ENCODE measurements at regions not wholly inside any gene's neighbourhood (a gene's known extent, or its start where the extent isn't known, plus 50 kb on each side); places are given as distances from the start of the nearest gene placed in this dataset.

DNA sequence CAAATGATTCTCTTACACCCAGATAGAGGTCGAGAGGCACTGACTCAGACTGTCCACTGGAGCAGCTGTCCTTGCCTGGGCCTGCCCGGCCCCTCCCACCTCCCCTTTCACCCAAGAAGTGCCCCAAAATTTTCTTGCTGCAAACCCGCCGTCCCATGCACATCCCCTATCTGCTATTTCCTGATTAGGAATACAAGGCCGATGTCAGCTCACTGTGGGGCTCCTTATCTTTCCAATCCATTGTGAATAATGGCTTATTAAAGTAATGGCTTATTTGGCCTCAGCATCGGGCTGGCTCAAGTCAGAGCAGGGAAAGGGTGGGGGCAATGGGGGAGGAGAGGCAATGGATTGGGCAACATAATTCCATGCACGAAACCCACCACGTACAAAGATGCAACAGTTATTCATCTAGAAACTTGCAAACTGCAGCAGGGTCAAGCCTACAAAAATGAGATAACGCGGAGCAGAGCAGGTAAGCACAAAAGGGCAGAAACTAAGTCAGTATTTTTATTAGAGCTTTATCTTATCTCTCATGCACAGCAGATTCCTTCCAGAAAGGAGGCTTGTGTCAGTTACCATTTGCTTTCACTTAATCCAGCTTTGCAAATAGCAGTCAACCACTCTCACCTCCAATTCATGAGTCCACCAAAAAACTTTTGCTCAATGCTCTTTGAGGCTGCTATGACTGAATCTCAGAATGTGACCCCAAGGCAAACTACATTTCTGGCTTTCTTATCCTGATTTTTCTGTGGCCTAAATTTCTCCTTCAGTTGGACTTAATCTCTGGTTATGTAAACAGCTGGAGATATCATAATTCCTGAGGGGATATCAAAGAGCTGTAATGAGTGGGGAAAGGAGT lies 138.2 kb upstream of the OSMR start:
- no peak overlapping the region for H3K27ac ChIP-seq
- intact Hi-C loops (cut with DNase I; ENCODE audit: low total_unique reads) = no loop called here
- no peak for DNase-seq
- H3K4me3 ChIP-seq = no peak overlapping the region
- TF ChIP-seq, protein P1, sequence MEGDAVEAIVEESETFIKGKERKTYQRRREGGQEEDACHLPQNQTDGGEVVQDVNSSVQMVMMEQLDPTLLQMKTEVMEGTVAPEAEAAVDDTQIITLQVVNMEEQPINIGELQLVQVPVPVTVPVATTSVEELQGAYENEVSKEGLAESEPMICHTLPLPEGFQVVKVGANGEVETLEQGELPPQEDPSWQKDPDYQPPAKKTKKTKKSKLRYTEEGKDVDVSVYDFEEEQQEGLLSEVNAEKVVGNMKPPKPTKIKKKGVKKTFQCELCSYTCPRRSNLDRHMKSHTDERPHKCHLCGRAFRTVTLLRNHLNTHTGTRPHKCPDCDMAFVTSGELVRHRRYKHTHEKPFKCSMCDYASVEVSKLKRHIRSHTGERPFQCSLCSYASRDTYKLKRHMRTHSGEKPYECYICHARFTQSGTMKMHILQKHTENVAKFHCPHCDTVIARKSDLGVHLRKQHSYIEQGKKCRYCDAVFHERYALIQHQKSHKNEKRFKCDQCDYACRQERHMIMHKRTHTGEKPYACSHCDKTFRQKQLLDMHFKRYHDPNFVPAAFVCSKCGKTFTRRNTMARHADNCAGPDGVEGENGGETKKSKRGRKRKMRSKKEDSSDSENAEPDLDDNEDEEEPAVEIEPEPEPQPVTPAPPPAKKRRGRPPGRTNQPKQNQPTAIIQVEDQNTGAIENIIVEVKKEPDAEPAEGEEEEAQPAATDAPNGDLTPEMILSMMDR (IDR thresholded peaks at IDR 0.05) = no peak
- H3K36me3 ChIP-seq = no peaks in the 10 kb centered on the region
- no peaks in the 10 kb centered on the region for H3K27me3 ChIP-seq
- no peaks in the 10 kb centered on the region for H3K4me1 ChIP-seq
- H3K9me3 ChIP-seq = no peaks in the 10 kb centered on the region

DNA sequence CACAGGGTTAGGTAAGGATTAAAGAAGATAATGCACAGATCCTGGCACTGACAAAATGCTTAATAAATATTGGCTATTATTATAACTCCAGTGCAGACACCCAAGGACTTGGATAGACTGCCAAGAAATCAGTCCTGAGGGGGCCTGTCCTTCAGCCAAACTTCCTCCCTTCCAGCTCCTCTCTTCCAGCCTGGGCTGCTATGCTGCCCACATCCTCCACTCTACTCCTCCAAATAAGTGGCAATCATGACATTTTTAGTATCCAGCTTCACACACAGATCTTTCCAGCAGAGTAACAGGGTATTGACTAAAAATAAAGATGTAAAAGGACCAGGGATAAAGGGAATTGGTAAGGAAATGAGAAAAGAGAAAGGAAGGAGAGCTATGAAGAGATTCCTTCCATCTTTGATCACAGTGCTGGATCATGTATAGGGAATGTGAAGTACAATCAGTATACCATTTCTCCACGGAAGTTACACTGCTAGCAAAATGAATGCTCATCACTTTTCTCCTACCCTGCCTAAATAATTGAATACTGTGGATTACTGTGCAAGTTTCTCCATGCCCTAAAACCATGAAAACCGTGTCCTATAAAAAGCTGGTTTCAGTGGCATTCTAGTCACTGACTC lies 136.0 kb upstream of the OSMR start:
- Histone ChIP-seq H3K4me3 (no peak overlapping the region), H3K9me3 (no peaks in the 10 kb centered on the region), H3K27ac (no peak overlapping the region), H3K36me3 (no peaks in the 10 kb centered on the region), H3K4me1 (no peaks in the 10 kb centered on the region), H3K27me3 (no peaks in the 10 kb centered on the region)
- TF ChIP-seq, protein P1 (IDR thresholded peaks at IDR 0.05) = no peak
- DNase-seq = no peak
- intact Hi-C loops (cut with DNase I; ENCODE audit: low total_unique reads) = no loop called here

GRCh38 chr5:38710627-38711026 lies 135.2 kb upstream of the OSMR start:
- Histone ChIP-seq H3K36me3 (no peaks in the 10 kb centered on the region), H3K4me1 (no peaks in the 10 kb centered on the region), H3K27me3 (no peaks in the 10 kb centered on the region), H3K27ac (no peak overlapping the region), H3K9me3 (no peaks in the 10 kb centered on the region), H3K4me3 (no peak overlapping the region)
- DNase-seq = no peak
- TF ChIP-seq, protein P1 (IDR thresholded peaks at IDR 0.05) = no peak
- intact Hi-C loops (cut with DNase I; ENCODE audit: low total_unique reads) = no loop called here

DNA sequence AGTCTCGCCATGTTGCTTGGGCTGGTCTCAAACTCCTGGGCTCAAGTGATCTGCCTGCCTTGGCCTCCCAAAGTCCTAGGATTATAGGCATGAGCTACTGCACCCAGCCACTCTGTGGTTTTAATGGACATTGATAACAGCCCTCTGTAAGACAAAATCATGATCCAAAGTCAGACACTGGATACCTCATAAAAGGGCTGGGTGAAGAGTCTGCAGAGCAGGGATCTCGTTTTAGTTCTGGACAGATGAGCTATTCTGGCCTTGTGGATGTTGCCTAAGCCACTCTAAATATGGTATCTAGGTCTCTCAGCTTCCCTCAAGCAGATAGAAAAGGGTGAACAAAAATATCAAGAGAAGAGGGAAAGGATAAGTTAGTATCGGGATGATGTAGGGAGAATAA lies 133.4 kb upstream of the OSMR start:
- TF ChIP-seq, protein P1 (IDR thresholded peaks at IDR 0.05) = no peak
- Histone ChIP-seq H3K9me3 (no peaks in the 10 kb centered on the region), H3K4me3 (no peak overlapping the region), H3K27me3 (no peaks in the 10 kb centered on the region), H3K27ac (no peak overlapping the region), H3K36me3 (no peaks in the 10 kb centered on the region), H3K4me1 (no peaks in the 10 kb centered on the region)
- DNase-seq = no peak
- intact Hi-C loops (cut with DNase I; ENCODE audit: low total_unique reads) = no loop called here

GRCh38 chr5:38714240-38714639 lies 131.6 kb upstream of the OSMR start:
- no peaks in the 10 kb centered on the region for H3K4me1 ChIP-seq

More at GRCh38 chr5:38714240-38714639, 131.6 kb upstream of the OSMR start:
- H3K4me3 ChIP-seq = no peak overlapping the region
- TF ChIP-seq, protein P1 (IDR thresholded peaks at IDR 0.05) = no peak
- H3K9me3 ChIP-seq = no peaks in the 10 kb centered on the region
- intact Hi-C loops (cut with DNase I; ENCODE audit: low total_unique reads) = no loop called here
- no peak overlapping the region for H3K27ac ChIP-seq
- no peak for DNase-seq
- H3K27me3 ChIP-seq = no peaks in the 10 kb centered on the region
- H3K36me3 ChIP-seq = no peaks in the 10 kb centered on the region

All from tibial artery (tissue), 4 donors.